Left renal pelvis (tissue), 4 donors: ENCODE measurements at regions not wholly inside any gene's neighbourhood (a gene's known extent, or its start where the extent isn't known, plus 50 kb on each side); places are given as distances from the start of the nearest gene placed in this dataset.
"Not testable (repeated sequence)": the region's sequence is repeated elsewhere in the genome, so short reads cannot be mapped to it uniquely, and the experiment has no call there.

ENCODE experiments used
- DNase-seq, 4 donors: peaks; one replicate each; pipeline ENCODE4 v3.0.0-alpha.2; 2013; ENCODE audit warnings: low read depth in 4 of 4, low spot score in 3 of 4

- no peak for DNase-seq
These were observed 224.3 kb upstream of the ATP10A start for GRCh38 chr15:26087395-26087794.

GRCh38 chr15:26084771-26085170 is 221.6 kb upstream of the ATP10A start:
- DNase-seq = no peak

GRCh38 chr15:26083896-26084295 is 220.8 kb upstream of the ATP10A start:
- no peak for DNase-seq

- DNase-seq = no peak
These were observed 220.3 kb upstream of the ATP10A start for GRCh38 chr15:26083457-26083856.

GRCh38 chr15:26082221-26083109 is 219.3 kb upstream of the ATP10A start:
- peak; percentile 93 to 95 (median 94) for DNase-seq

- DNase-seq = no peak
These were observed 218.7 kb upstream of the ATP10A start for GRCh38 chr15:26081758-26082220.

GRCh38 chr15:26075770-26076169 is 212.6 kb upstream of the ATP10A start:
- no peak for DNase-seq

- DNase-seq = no peak
These were observed 210.6 kb upstream of the ATP10A start for GRCh38 chr15:26073430-26074333.

GRCh38 chr15:26070095-26070532 is 207.0 kb upstream of the ATP10A start:
- DNase-seq = no peak

- no peak for DNase-seq
These were observed 206.1 kb upstream of the ATP10A start for GRCh38 chr15:26069231-26069641.

GRCh38 chr15:26066896-26067295 is 203.8 kb upstream of the ATP10A start:
- no peak for DNase-seq

GRCh38 chr15:26065723-26066122 is 202.6 kb upstream of the ATP10A start:
- DNase-seq = no peak

- DNase-seq = no peak
These were observed 198.1 kb upstream of the ATP10A start for GRCh38 chr15:26061248-26061647.

GRCh38 chr15:26056766-26057165 is 193.6 kb upstream of the ATP10A start:
- not testable (repeated sequence) for DNase-seq

GRCh38 chr15:26051761-26052675 is 188.9 kb upstream of the ATP10A start:
- peak in 1 of 4 donors; percentile 2 for DNase-seq

GRCh38 chr15:26050984-26051383 is 187.9 kb upstream of the ATP10A start:
- DNase-seq = no peak

- no peak for DNase-seq
These were observed 187.0 kb upstream of the ATP10A start for GRCh38 chr15:26049900-26050657.

- no peak for DNase-seq
These were observed 185.5 kb upstream of the ATP10A start for GRCh38 chr15:26048669-26049068.

- DNase-seq = no peak
These were observed 182.4 kb upstream of the ATP10A start for GRCh38 chr15:26045516-26045915.
